ENCODE measurements at regions not wholly inside any gene's neighbourhood (a gene's known extent, or its start where the extent isn't known, plus 50 kb on each side); places are given as distances from the start of the nearest gene placed in this dataset.

- TF ChIP-seq ZFX (IDR thresholded peaks at IDR 0.05) (no peak), CTCF (conservative IDR thresholded peaks at IDR 0.05) (no peak)
Observed at GRCh38 chr2:228282376-228282775, 100.9 kb upstream of the SPHKAP start.

GRCh38 chr2:228273159-228273558 lies 91.7 kb upstream of the SPHKAP start:
- no peak for TF ChIP-seq CTCF (conservative IDR thresholded peaks at IDR 0.05)
- no peak for TF ChIP-seq ZFX (IDR thresholded peaks at IDR 0.05)
- H3K27ac ChIP-seq = no peak overlapping the region

More at GRCh38 chr2:228282376-228282775, 100.9 kb upstream of the SPHKAP start:
- H3K27ac ChIP-seq = no peak overlapping the region

- TF ChIP-seq ZFX (IDR thresholded peaks at IDR 0.05) = no peak
- no peak overlapping the region for H3K27ac ChIP-seq
Observed at GRCh38 chr2:228269351-228269750, 87.9 kb upstream of the SPHKAP start.

- TF ChIP-seq ZFX (IDR thresholded peaks at IDR 0.05) (no peak), CTCF (conservative IDR thresholded peaks at IDR 0.05) (no peak)
- H3K27ac ChIP-seq = no peak overlapping the region
Observed at GRCh38 chr2:228268756-228269155, 87.3 kb upstream of the SPHKAP start.

GRCh38 chr2:228268301-228268700 lies 86.8 kb upstream of the SPHKAP start:
- no peak overlapping the region for H3K27ac ChIP-seq
- TF ChIP-seq CTCF (conservative IDR thresholded peaks at IDR 0.05) = no peak
- TF ChIP-seq ZFX (IDR thresholded peaks at IDR 0.05) = no peak

- no peak overlapping the region for H3K27ac ChIP-seq
- TF ChIP-seq CTCF (conservative IDR thresholded peaks at IDR 0.05) (no peak), ZFX (IDR thresholded peaks at IDR 0.05) (no peak)
Observed at GRCh38 chr2:228263156-228263555, 81.7 kb upstream of the SPHKAP start.

- no peak overlapping the region for H3K27ac ChIP-seq
- TF ChIP-seq ZFX (IDR thresholded peaks at IDR 0.05) = no peak
- no peak for TF ChIP-seq CTCF (conservative IDR thresholded peaks at IDR 0.05)
Observed at GRCh38 chr2:228261546-228261945, 80.1 kb upstream of the SPHKAP start.

- TF ChIP-seq ZFX (IDR thresholded peaks at IDR 0.05) = no peak
- no peak for TF ChIP-seq CTCF (conservative IDR thresholded peaks at IDR 0.05)
Observed at GRCh38 chr2:228257379-228257778, 75.9 kb upstream of the SPHKAP start.

More at GRCh38 chr2:228257379-228257778, 75.9 kb upstream of the SPHKAP start:
- H3K27ac ChIP-seq = no peak overlapping the region

Data from C4-2B (cell line).